ENCODE measurements at regions not wholly inside any gene's neighbourhood (a gene's known extent, or its start where the extent isn't known, plus 50 kb on each side); places are given as distances from the start of the nearest gene placed in this dataset.

DNA sequence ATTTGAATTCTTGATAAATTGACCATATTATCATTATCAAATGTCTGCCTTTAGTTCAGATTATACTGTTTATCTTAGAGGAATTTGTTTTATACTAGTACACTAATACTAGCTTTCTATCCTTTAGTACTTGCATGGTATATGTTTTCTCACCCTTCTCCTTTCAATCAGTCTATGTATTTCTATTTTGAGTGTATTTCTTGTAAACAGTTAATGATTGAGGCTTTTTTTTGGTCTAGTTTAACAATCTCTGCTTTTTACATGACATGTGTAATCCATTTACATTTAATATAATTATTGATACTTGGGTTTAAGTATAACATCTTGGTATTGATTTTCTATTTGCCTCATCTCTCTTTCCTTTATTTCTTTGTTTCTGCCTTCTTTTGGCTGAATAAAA lies 224.9 kb downstream of the CENPF start:
- TF ChIP-seq FOXM1 (IDR thresholded peaks at IDR 0.05; ENCODE audit: low read depth) (no peak), GABPA (IDR thresholded peaks at IDR 0.05; ENCODE audit: low read depth) (no peak), YY1 (IDR thresholded peaks at IDR 0.05; ENCODE audit: low read depth) (no peak), TEAD4 (IDR thresholded peaks at IDR 0.05; ENCODE audit: borderline replicate concordance, insufficient read depth) (no peak)

Data from SK-N-SH (cell line).